HEK293T (cell line): ENCODE measurements at regions not wholly inside any gene's neighbourhood (a gene's known extent, or its start where the extent isn't known, plus 50 kb on each side); places are given as distances from the start of the nearest gene placed in this dataset.

ENCODE experiments used
- CTCF ChIA-PET: fragments of 350-600 bp; formaldehyde crosslinking; extraction: SDS; loops from one replicate; lab custom pipeline; 2021; ENCODE audit warnings: antibody characterized with exemption, inconsistent platforms; lab: Yijun Ruan, JAX
- POLR2A ChIA-PET: fragments of 350-600 bp; formaldehyde crosslinking; extraction: SDS; loops from one replicate; lab custom pipeline; 2020; ENCODE audit warnings: antibody characterized with exemption, inconsistent platforms; lab: Yijun Ruan, JAX
- DNase-seq: peaks from one replicate; pipeline ENCODE4 v3.0.0; 2012; ENCODE audit warnings: mixed read lengths; ENCODE audit errors: extremely low spot score
- ARNT ChIP-seq: fragments of 450-650 bp; IDR thresholded peaks from 2 replicates; pipeline ENCODE4 v1.6.1; 2017; ENCODE audit warnings: mild to moderate bottlenecking
- BHLHE40 ChIP-seq: fragments of 450-650 bp; IDR thresholded peaks from 2 replicates; pipeline ENCODE4 v1.6.1; 2016; ENCODE audit warnings: mild to moderate bottlenecking, moderate library complexity, borderline replicate concordance
- CTBP1 ChIP-seq: fragments of 450-650 bp; IDR thresholded peaks from 2 replicates; pipeline ENCODE4 v1.6.1; 2016; ENCODE audit warnings: borderline replicate concordance
- ELF4 ChIP-seq: fragments of 450-650 bp; IDR thresholded peaks from 2 replicates; pipeline ENCODE4 v1.6.1; 2017; ENCODE audit warnings: antibody characterized with exemption
- FOXA1 ChIP-seq: fragments of 450-650 bp; IDR thresholded peaks from 2 replicates; pipeline ENCODE4 v1.6.1; 2016; ENCODE audit warnings: mild to moderate bottlenecking
- FOXK2 ChIP-seq: fragments of 450-650 bp; IDR thresholded peaks from 2 replicates; pipeline ENCODE4 v1.6.1; 2016; ENCODE audit warnings: mild to moderate bottlenecking
- FOXM1 ChIP-seq: fragments of 450-650 bp; IDR thresholded peaks from 2 replicates; pipeline ENCODE4 v1.6.1; 2017; ENCODE audit warnings: mild to moderate bottlenecking, borderline replicate concordance
- HDGF ChIP-seq: fragments of 450-650 bp; IDR thresholded peaks from 2 replicates; pipeline ENCODE4 v1.6.1; 2017; ENCODE audit warnings: antibody characterized with exemption, borderline replicate concordance
- L3MBTL2 ChIP-seq: fragments of 450-650 bp; conservative IDR thresholded peaks from 2 replicates; pipeline ENCODE4 v1.6.1; 2016; ENCODE audit warnings: mild to moderate bottlenecking
- LEF1 ChIP-seq: fragments of 450-650 bp; IDR thresholded peaks from 2 replicates; pipeline ENCODE4 v1.6.1; 2017; ENCODE audit warnings: mild to moderate bottlenecking, borderline replicate concordance
- NFRKB ChIP-seq: fragments of 450-650 bp; IDR thresholded peaks from 2 replicates; pipeline ENCODE4 v1.6.1; 2016; ENCODE audit warnings: mild to moderate bottlenecking, moderate library complexity
- PKNOX1 ChIP-seq: fragments of 450-650 bp; IDR thresholded peaks from 2 replicates; pipeline ENCODE4 v1.6.1; 2016
- SP1 ChIP-seq: fragments of 450-650 bp; IDR thresholded peaks from 2 replicates; pipeline ENCODE4 v1.6.1; 2017
- SUZ12 ChIP-seq: fragments of 450-650 bp; IDR thresholded peaks from 2 replicates; pipeline ENCODE4 v1.6.1; 2016; ENCODE audit warnings: mild to moderate bottlenecking
- TARDBP ChIP-seq: fragments of 450-650 bp; IDR thresholded peaks from 2 replicates; pipeline ENCODE4 v1.6.1; 2016
- ZNF384 ChIP-seq: fragments of 450-650 bp; IDR thresholded peaks from 2 replicates; pipeline ENCODE4 v1.6.1; 2016

- DNase-seq: no peak
- TF ChIP-seq FOXM1 (no peak), ARNT (no peak), PKNOX1 (no peak), SP1 (no peak), NFRKB (no peak), SUZ12 (no peak), BHLHE40 (no peak), L3MBTL2 (no peak), FOXA1 (no peak)
- CTCF ChIA-PET: interaction anchor here (0.7 kb wide), 1 partner anchor 131 kb away, joined by 3 read pairs; no protein-coding TSS in a partner anchor
- POLR2A ChIA-PET: no interaction called here
These were observed 356.9 kb upstream of the MARCKS start for GRCh38 chr6:113500221-113500620.

GRCh38 chr6:113505084-113505699 is 352.0 kb upstream of the MARCKS start:
- ChIA-PET POLR2A (no interaction called here), CTCF (no interaction called here)
- no peak for DNase-seq
- TF ChIP-seq NFRKB (no peak), FOXA1 (no peak), ZNF384 (no peak), FOXM1 (no peak), L3MBTL2 (no peak), LEF1 (no peak), ELF4 (no peak), SP1 (no peak), CTBP1 (no peak), HDGF (no peak)

GRCh38 chr6:113508249-113508648 is 348.9 kb upstream of the MARCKS start:
- POLR2A ChIA-PET: no interaction called here
- CTCF ChIA-PET: no interaction called here
- DNase-seq: no peak
- TF ChIP-seq BHLHE40 (no peak), FOXK2 (no peak), FOXA1 (no peak), TARDBP (no peak)

- ChIA-PET CTCF (interaction anchor here (1.0 kb wide), 1 partner anchor 8 kb away, joined by 3 read pairs; no protein-coding TSS in a partner anchor), POLR2A (no interaction called here)
- TF ChIP-seq L3MBTL2: no peak
- TF ChIP-seq PKNOX1: no peak
- DNase-seq: no peak
These were observed 346.0 kb upstream of the MARCKS start for GRCh38 chr6:113511100-113511499.

GRCh38 chr6:113512576-113512975 is 344.6 kb upstream of the MARCKS start:
- ChIA-PET CTCF (no interaction called here), POLR2A (no interaction called here)
- TF ChIP-seq PKNOX1 (no peak), ARNT (no peak), FOXK2 (no peak), ELF4 (no peak), FOXM1 (no peak), BHLHE40 (no peak), L3MBTL2 (no peak), ZNF384 (no peak)
- DNase-seq: no peak

- POLR2A ChIA-PET: no interaction called here
- CTCF ChIA-PET: no interaction called here
- no peak for DNase-seq
- TF ChIP-seq FOXK2 (no peak), FOXA1 (no peak), LEF1 (no peak), HDGF (no peak), L3MBTL2 (no peak), ELF4 (no peak), TARDBP (no peak), SUZ12 (no peak), BHLHE40 (no peak), CTBP1 (no peak), PKNOX1 (no peak), ARNT (no peak)
These were observed 344.1 kb upstream of the MARCKS start for GRCh38 chr6:113513086-113513485.

- TF ChIP-seq ARNT (no peak), PKNOX1 (no peak), HDGF (no peak)
- ChIA-PET POLR2A (no interaction called here), CTCF (no interaction called here)
- DNase-seq: no peak
These were observed 334.8 kb upstream of the MARCKS start for GRCh38 chr6:113522376-113522775.
